DOHH2 (cell line): ENCODE measurements at regions not wholly inside any gene's neighbourhood (a gene's known extent, or its start where the extent isn't known, plus 50 kb on each side); places are given as distances from the start of the nearest gene placed in this dataset.

ENCODE experiments used
- EZH2phosphoT487 ChIP-seq: fragments of 200-600 bp; sonication (generic); IDR thresholded peaks from 2 replicates; pipeline ENCODE4 v1.6.1; 2017; ENCODE audit warnings: borderline replicate concordance, mild to moderate bottlenecking, antibody characterized with exemption, low read length, moderate library complexity, mixed read lengths
- TF ChIP-seq, protein P1 (sequence below): fragments of 200-600 bp; sonication (generic); IDR thresholded peaks from one replicate; pipeline ENCODE4 v1.5.1; 2014; ENCODE audit warnings: antibody characterized with exemption, mild to moderate bottlenecking, low read depth, low read length; ENCODE audit not compliant: poor library complexity, severe bottlenecking

DNA sequence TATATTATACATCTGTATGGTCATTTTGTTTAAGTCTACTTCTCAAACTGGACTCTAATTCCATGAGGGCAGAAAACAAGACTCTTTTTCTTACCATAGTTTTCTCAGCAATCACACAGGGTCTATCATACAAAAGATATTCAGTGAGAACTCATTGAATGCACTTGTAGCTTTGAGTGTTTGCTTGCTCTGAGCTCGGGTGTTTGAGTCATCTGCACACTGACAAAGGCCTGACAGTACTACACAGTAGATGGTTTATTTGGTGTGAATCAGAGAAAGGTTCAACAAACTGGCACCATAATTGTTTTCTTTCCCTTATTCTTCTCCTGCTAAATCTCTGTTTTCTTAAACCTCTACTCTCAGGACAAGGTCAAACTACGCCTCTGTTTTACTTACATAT lies 586.4 kb downstream of the LMO7 start:
- TF ChIP-seq, protein P1, sequence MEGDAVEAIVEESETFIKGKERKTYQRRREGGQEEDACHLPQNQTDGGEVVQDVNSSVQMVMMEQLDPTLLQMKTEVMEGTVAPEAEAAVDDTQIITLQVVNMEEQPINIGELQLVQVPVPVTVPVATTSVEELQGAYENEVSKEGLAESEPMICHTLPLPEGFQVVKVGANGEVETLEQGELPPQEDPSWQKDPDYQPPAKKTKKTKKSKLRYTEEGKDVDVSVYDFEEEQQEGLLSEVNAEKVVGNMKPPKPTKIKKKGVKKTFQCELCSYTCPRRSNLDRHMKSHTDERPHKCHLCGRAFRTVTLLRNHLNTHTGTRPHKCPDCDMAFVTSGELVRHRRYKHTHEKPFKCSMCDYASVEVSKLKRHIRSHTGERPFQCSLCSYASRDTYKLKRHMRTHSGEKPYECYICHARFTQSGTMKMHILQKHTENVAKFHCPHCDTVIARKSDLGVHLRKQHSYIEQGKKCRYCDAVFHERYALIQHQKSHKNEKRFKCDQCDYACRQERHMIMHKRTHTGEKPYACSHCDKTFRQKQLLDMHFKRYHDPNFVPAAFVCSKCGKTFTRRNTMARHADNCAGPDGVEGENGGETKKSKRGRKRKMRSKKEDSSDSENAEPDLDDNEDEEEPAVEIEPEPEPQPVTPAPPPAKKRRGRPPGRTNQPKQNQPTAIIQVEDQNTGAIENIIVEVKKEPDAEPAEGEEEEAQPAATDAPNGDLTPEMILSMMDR = no peak
- no peak for TF ChIP-seq EZH2phosphoT487
